ENCODE measurements at regions not wholly inside any gene's neighbourhood (a gene's known extent, or its start where the extent isn't known, plus 50 kb on each side); places are given as distances from the start of the nearest gene placed in this dataset.

DNA sequence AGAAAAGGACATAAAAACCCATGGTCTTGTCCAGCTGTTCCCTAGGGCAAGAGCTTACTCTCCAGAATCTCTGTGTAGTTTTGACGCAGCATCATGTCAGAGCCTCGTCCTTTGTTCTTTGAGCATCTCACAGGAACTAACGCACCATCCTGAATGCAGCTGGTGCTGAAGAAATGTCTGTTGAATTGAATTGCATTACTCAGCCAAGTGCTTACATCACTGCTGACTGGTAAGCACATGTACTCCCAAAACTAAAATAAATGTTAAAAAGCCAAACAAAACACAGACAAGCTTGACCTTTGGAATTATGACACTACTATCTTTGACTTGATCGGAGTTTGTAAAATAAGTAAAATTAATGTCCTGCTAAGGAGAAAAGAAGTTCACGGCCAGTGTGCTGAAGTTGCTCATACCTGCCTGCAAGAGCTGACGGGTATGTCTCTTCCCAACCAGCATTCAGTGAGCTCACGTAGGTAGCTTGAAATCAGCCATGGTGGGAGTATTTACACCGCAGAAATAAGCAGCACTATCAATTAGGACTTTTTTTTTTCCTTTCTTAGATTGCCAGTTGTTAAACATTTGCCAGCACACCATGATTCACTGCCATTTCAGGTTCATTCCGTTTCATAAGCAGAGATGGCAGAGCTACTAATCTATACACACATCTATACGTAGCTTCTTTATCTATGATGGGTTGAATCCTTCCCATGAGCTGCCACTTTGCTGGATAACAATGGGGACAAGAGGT lies 310.6 kb upstream of the MSX2 start:
- H3K4me1 ChIP-seq, result peaks cover 0 to 13% of the 10 kb centered on the region in 2 donors
- intact Hi-C loops (cut with DNase I), result loop anchor here (2.0 to 5.0 kb wide), 2 partner anchors 65 to 139 kb away; no protein-coding TSS in a partner anchor
- peak overlapping the region; percentile 63 to 66 for H3K27ac ChIP-seq
- TF ChIP-seq, protein P1, sequence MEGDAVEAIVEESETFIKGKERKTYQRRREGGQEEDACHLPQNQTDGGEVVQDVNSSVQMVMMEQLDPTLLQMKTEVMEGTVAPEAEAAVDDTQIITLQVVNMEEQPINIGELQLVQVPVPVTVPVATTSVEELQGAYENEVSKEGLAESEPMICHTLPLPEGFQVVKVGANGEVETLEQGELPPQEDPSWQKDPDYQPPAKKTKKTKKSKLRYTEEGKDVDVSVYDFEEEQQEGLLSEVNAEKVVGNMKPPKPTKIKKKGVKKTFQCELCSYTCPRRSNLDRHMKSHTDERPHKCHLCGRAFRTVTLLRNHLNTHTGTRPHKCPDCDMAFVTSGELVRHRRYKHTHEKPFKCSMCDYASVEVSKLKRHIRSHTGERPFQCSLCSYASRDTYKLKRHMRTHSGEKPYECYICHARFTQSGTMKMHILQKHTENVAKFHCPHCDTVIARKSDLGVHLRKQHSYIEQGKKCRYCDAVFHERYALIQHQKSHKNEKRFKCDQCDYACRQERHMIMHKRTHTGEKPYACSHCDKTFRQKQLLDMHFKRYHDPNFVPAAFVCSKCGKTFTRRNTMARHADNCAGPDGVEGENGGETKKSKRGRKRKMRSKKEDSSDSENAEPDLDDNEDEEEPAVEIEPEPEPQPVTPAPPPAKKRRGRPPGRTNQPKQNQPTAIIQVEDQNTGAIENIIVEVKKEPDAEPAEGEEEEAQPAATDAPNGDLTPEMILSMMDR (IDR thresholded peaks at IDR 0.05), result no peak
- no peaks in the 10 kb centered on the region for H3K9me3 ChIP-seq
- H3K36me3 ChIP-seq, result no peaks in the 10 kb centered on the region
- H3K4me3 ChIP-seq, result no peak overlapping the region
- no peak for DNase-seq (ENCODE audit: low spot score in 2 of 2)
- H3K27me3 ChIP-seq, result no peaks in the 10 kb centered on the region

GRCh38 chr5:174414315-174414710 lies 310.1 kb upstream of the MSX2 start:
- H3K4me3 ChIP-seq, result no peak overlapping the region
- TF ChIP-seq, protein P1 (IDR thresholded peaks at IDR 0.05), result no peak
- DNase-seq (ENCODE audit: low spot score in 2 of 2), result no peak
- peaks cover 0 to 13% of the 10 kb centered on the region in 2 donors for H3K4me1 ChIP-seq
- H3K27ac ChIP-seq, result peak overlapping the region; percentile 63 to 66
- no peaks in the 10 kb centered on the region for H3K36me3 ChIP-seq
- H3K9me3 ChIP-seq, result no peaks in the 10 kb centered on the region
- intact Hi-C loops (cut with DNase I), result loop anchor here (5.0 kb wide), 1 partner anchor 138 kb away; no protein-coding TSS in a partner anchor
- H3K27me3 ChIP-seq, result no peaks in the 10 kb centered on the region

DNA sequence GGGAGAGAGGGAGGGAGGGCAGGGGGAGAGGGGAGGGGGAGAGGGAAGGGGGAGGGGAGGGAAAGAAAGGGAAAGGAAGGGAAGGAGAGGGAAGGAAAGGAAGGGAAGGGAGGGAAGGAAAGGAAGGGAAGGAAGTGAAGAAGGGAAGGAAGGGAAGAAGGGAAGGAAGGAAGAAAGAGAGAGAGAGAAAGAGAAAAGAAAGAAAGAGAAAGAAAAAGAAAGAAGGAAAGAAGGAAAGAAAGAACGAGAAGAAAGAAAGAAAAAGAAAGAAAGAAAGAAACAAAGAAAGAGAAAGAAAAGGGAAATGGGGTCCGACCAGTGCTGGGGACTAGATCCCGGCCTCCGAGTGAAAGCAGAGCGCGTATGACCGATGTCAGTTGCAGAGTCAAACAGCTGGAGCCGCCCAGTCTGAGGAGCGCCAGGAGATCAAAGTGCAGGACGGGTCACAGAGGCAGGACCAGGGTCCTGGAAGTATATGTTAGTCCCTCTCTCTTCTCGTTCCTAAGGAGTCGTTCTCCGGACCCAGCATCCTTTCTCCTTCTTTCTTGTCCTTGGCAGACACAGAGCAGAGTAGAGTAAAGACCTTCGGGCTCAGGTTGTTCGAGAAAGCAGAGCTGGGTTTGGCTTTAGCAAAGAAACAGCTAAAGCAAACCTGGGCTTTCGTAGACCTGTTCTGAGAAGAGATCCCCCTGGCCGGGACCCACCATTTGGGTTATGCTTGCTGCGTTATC lies 305.4 kb upstream of the MSX2 start:
- intact Hi-C loops (cut with DNase I), result loop anchor here (1.0 to 5.0 kb wide), 4 partner anchors 92 to 516 kb away; no protein-coding TSS in a partner anchor
- Histone ChIP-seq H3K27ac (peak overlapping the region in 1 of 2 donors; percentile 49), H3K4me3 (peak overlapping the region; percentile 18 to 51)

GRCh38 chr5:174419540-174420132 lies 304.7 kb upstream of the MSX2 start:
- peak; percentile 38 to 92 for DNase-seq (ENCODE audit: low spot score in 2 of 2)
- no peaks in the 10 kb centered on the region for H3K9me3 ChIP-seq
- H3K4me3 ChIP-seq, result peak overlapping the region; percentile 18 to 51
- peak overlapping the region in 1 of 2 donors; percentile 49 for H3K27ac ChIP-seq
- no peaks in the 10 kb centered on the region for H3K27me3 ChIP-seq
- TF ChIP-seq, protein P1 (IDR thresholded peaks at IDR 0.05), result peak; percentile 74 to 91 (median 88)
- no peaks in the 10 kb centered on the region for H3K36me3 ChIP-seq
- no peaks in the 10 kb centered on the region for H3K4me1 ChIP-seq
- intact Hi-C loops (cut with DNase I), result loop anchor here (1.0 to 5.0 kb wide), 4 partner anchors 92 to 516 kb away; no protein-coding TSS in a partner anchor

More for the DNA sequence above, 305.4 kb upstream of the MSX2 start:
- Histone ChIP-seq H3K36me3 (no peaks in the 10 kb centered on the region), H3K9me3 (no peaks in the 10 kb centered on the region), H3K4me1 (peaks cover 0 to 5% of the 10 kb centered on the region in 2 donors), H3K27me3 (no peaks in the 10 kb centered on the region)
- TF ChIP-seq, protein P1 (IDR thresholded peaks at IDR 0.05), result no peak
- no peak for DNase-seq (ENCODE audit: low spot score in 2 of 2)

DNA sequence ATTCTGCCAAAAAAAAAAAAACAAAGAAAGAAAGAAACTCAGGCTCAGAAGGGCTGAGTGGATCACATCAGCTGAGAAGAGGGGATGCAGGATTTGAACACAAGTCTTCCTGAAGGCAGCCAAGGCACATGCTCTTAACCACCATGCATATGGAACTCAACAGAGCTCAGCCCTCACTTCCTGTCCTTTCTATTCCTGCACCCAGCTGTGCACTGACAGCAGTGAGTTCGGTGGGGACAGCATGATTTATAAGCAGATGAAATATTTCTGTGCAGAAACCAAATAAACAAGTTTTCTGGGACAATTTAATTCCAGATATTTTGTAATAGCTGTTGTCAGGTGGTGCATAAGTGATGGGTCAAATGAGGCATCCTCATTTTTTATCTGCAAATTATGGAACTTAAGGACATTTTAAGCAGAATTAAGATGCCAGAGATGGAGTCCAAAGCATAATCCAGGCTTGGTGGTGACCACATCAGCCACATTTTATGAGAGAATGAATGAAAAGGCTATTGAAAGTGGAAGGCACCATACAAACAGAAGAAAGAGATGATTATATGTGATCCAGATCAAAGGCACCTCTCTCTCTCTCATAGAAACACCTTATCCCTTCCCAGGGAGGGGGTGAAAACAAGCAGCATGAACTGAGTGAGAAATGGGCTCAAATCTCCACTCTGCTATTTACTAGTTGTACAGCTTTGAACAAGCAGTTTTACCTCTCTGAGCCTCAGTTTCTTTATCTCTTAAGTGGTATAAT lies 303.6 kb upstream of the MSX2 start:
- no peaks in the 10 kb centered on the region for H3K36me3 ChIP-seq
- TF ChIP-seq, protein P1 (IDR thresholded peaks at IDR 0.05), result no peak
- H3K4me3 ChIP-seq, result no peak overlapping the region
- H3K27ac ChIP-seq, result no peak overlapping the region
- no peak for DNase-seq (ENCODE audit: low spot score in 2 of 2)
- no peaks in the 10 kb centered on the region for H3K27me3 ChIP-seq
- no peaks in the 10 kb centered on the region for H3K9me3 ChIP-seq
- no peaks in the 10 kb centered on the region for H3K4me1 ChIP-seq
- intact Hi-C loops (cut with DNase I), result no loop called here
